ENCODE measurements at regions not wholly inside any gene's neighbourhood (a gene's known extent, or its start where the extent isn't known, plus 50 kb on each side); places are given as distances from the start of the nearest gene placed in this dataset.
"Not testable (repeated sequence)": the region's sequence is repeated elsewhere in the genome, so short reads cannot be mapped to it uniquely, and the experiment has no call there.

GRCh38 chr5:131107128-131107527 is 57.9 kb downstream of the HINT1 start:
- no peak for DNase-seq

- DNase-seq = no peak
These were observed 60.8 kb downstream of the HINT1 start for GRCh38 chr5:131104169-131104808.

- DNase-seq = no peak
These were observed 68.0 kb downstream of the HINT1 start for GRCh38 chr5:131096774-131097710.

GRCh38 chr5:131095561-131095960 is 69.5 kb downstream of the HINT1 start:
- DNase-seq = not testable (repeated sequence)

GRCh38 chr5:131084436-131084835 is 80.6 kb downstream of the HINT1 start:
- no peak for DNase-seq

GRCh38 chr5:131081913-131082488 is 83.1 kb downstream of the HINT1 start:
- DNase-seq = no peak

GRCh38 chr5:131081374-131081773 is 83.7 kb downstream of the HINT1 start:
- DNase-seq = no peak

GRCh38 chr5:131079232-131079631 is 85.8 kb downstream of the HINT1 start:
- no peak for DNase-seq

- DNase-seq = no peak
These were observed 96.0 kb downstream of the HINT1 start for GRCh38 chr5:131068893-131069643.

GRCh38 chr5:131068076-131068475 is 97.0 kb downstream of the HINT1 start:
- no peak for DNase-seq

GRCh38 chr5:131067636-131068035 is 97.4 kb downstream of the HINT1 start:
- DNase-seq = no peak

- DNase-seq = no peak
These were observed 100.2 kb downstream of the HINT1 start for GRCh38 chr5:131064669-131065371.

- no peak for DNase-seq
These were observed 122.9 kb downstream of the HINT1 start for GRCh38 chr5:131042021-131042789.

GRCh38 chr5:131023498-131023865 is 141.6 kb downstream of the HINT1 start:
- no peak for DNase-seq

- no peak for DNase-seq
These were observed 142.1 kb downstream of the HINT1 start for GRCh38 chr5:131022811-131023497.

GRCh38 chr5:131021646-131022045 is 143.4 kb downstream of the HINT1 start:
- no peak for DNase-seq

GRCh38 chr5:131019601-131020315 is 145.3 kb downstream of the HINT1 start:
- DNase-seq = no peak

- DNase-seq = no peak
These were observed 145.9 kb downstream of the HINT1 start for GRCh38 chr5:131019111-131019510.

GRCh38 chr5:131008329-131008728 is 156.7 kb downstream of the HINT1 start:
- DNase-seq = no peak

GRCh38 chr5:131005963-131006684 is 158.9 kb downstream of the HINT1 start:
- DNase-seq = no peak
